SK-N-SH (cell line): ENCODE measurements at regions not wholly inside any gene's neighbourhood (a gene's known extent, or its start where the extent isn't known, plus 50 kb on each side); places are given as distances from the start of the nearest gene placed in this dataset.

Source experiments
- CTCF ChIA-PET: fragments of 300-600, 350-600 bp; formaldehyde crosslinking; extraction: SDS; loops from one replicate; lab custom pipeline; 2021; lab: Yijun Ruan, JAX
- POLR2A ChIA-PET: fragments of 350-600 bp; sonication (Branson Sonifier 250); formaldehyde crosslinking; extraction: SDS; loops from one replicate; lab custom pipeline; 2020; ENCODE audit warnings: antibody characterized with exemption, inconsistent platforms; lab: Yijun Ruan, JAX
- DNase-seq: peaks from one replicate; pipeline ENCODE4 v3.0.0; 2012
- H2AFZ ChIP-seq: fragments of 200-600 bp; sonication (generic); 2 replicates; pipeline ENCODE4 v1.8.1; 2016; ENCODE audit warnings: antibody characterized with exemption, mild to moderate bottlenecking, low read depth
- H3F3A ChIP-seq: fragments of 200-600 bp; sonication (generic); replicated peaks from 2 replicates; pipeline ENCODE3; 2016; ENCODE audit warnings: antibody characterized with exemption, mild to moderate bottlenecking; ENCODE audit not compliant: insufficient read depth
- H3K27ac ChIP-seq, 2 experiments: fragments of 200-500 bp in 1 of 2; fragments of 200-600 bp in 1 of 2; sonication (Bioruptor generic) in 1 of 2; sonication (generic), shearing (Covaris generic) in 1 of 2; 2 replicates each; pipeline versions ENCODE4 v1.5.1 to v1.6.1; 2014 to 2016; ENCODE audit warnings: low read depth in 2 of 2, inconsistent platforms in 1 of 2, low read length in 1 of 2, mild to moderate bottlenecking in 1 of 2, mixed read lengths in 1 of 2
- H3K27me3 ChIP-seq: fragments of 200-600 bp; sonication (generic), shearing (Covaris generic); 2 replicates; pipeline ENCODE4 v1.6.1; 2016; ENCODE audit warnings: mixed run types; ENCODE audit not compliant: insufficient read depth
- H3K36me3 ChIP-seq, 2 experiments: fragments of 200-500 bp in 1 of 2; fragments of 200-600 bp in 1 of 2; sonication (Bioruptor generic) in 1 of 2; sonication (generic) in 1 of 2; replicated peaks in 1 of 2; 2 replicates each; pipeline versions ENCODE3 to v1.5.1; 2014 to 2016; ENCODE audit warnings: low read length in 1 of 2, mild to moderate bottlenecking in 1 of 2; ENCODE audit not compliant: insufficient read depth in 2 of 2, control insufficient read depth in 1 of 2
- H3K4me1 ChIP-seq, 2 experiments: fragments of 200-500 bp in 1 of 2; fragments of 200-600 bp in 1 of 2; sonication (Bioruptor generic) in 1 of 2; sonication (generic), shearing (Covaris generic) in 1 of 2; 2 replicates each; pipeline versions ENCODE4 v1.5.1 to v1.6.1; 2014 to 2016; ENCODE audit warnings: low read depth in 1 of 2, low read length in 1 of 2, mixed run types in 1 of 2; ENCODE audit not compliant: insufficient read depth in 2 of 2, control insufficient read depth in 1 of 2
- H3K4me2 ChIP-seq: fragments of 200-600 bp; sonication (generic), shearing (Covaris generic); 2 replicates; pipeline ENCODE4 v1.6.1; 2017; ENCODE audit warnings: mixed run types
- H3K4me3 ChIP-seq, 2 experiments: fragments of 200-500 bp in 1 of 2; fragments of 200-600 bp in 1 of 2; sonication (Bioruptor generic) in 1 of 2; sonication (generic), shearing (Covaris generic) in 1 of 2; 2 replicates each; pipeline versions ENCODE4 v1.5.1 to v1.8.1; 2014 to 2016; ENCODE audit warnings: low read depth in 2 of 2, inconsistent platforms in 1 of 2, low read length in 1 of 2, mild to moderate bottlenecking in 1 of 2, mixed read lengths in 1 of 2, moderate library complexity in 1 of 2
- H3K79me2 ChIP-seq: fragments of 200-600 bp; sonication (generic); 2 replicates; pipeline ENCODE4 v1.8.1; 2017; ENCODE audit warnings: mild to moderate bottlenecking; ENCODE audit not compliant: insufficient read depth
- H3K9ac ChIP-seq: fragments of 200-600 bp; sonication (generic); 2 replicates; pipeline ENCODE4 v1.6.1; 2017; ENCODE audit warnings: mixed run types
- H3K9me2 ChIP-seq: fragments of 200-600 bp; sonication (generic); 2 replicates; pipeline ENCODE4 v1.6.1; 2017; ENCODE audit warnings: mixed run types
- H3K9me3 ChIP-seq: fragments of 200-600 bp; sonication (generic); 2 replicates; pipeline ENCODE4 v1.6.1; 2017; ENCODE audit warnings: mixed run types, mild to moderate bottlenecking, moderate library complexity
- H4K20me1 ChIP-seq: fragments of 200-600 bp; sonication (generic); 2 replicates; pipeline ENCODE4 v1.6.1; 2017; ENCODE audit warnings: mild to moderate bottlenecking, mixed run types; ENCODE audit not compliant: insufficient read depth
- EP300 ChIP-seq, 2 experiments: IDR thresholded peaks; 2 replicates each; pipeline versions ENCODE4 v1.4.0 to v1.6.1; 2012; ENCODE audit warnings: borderline replicate concordance in 1 of 2, low read depth in 1 of 2, low read length in 1 of 2
- FOXM1 ChIP-seq: IDR thresholded peaks from 2 replicates; pipeline ENCODE4 v1.4.0; 2012; ENCODE audit warnings: low read depth, mild to moderate bottlenecking
- GABPA ChIP-seq: IDR thresholded peaks from 2 replicates; pipeline ENCODE4 v1.4.0; 2012; ENCODE audit warnings: low read depth, mild to moderate bottlenecking
- IRF3 ChIP-seq: fragments of 150-350 bp; IDR thresholded peaks from 2 replicates; pipeline ENCODE4 v1.6.1; 2016; ENCODE audit warnings: mild to moderate bottlenecking, low read depth, low read length
- MEF2A ChIP-seq: IDR thresholded peaks from 2 replicates; pipeline ENCODE4 v1.4.0; 2012; ENCODE audit warnings: low read depth, borderline replicate concordance
- NFIC ChIP-seq: IDR thresholded peaks from 2 replicates; pipeline ENCODE4 v1.4.0; 2012; ENCODE audit warnings: borderline replicate concordance
- POLR2AphosphoS5 ChIP-seq: IDR thresholded peaks from 2 replicates; pipeline ENCODE4 v1.6.1; 2012; ENCODE audit warnings: low read depth, low read length
- REST ChIP-seq: IDR thresholded peaks from 2 replicates; pipeline ENCODE4 v1.6.1; 2012; ENCODE audit warnings: mild to moderate bottlenecking, low read depth, low read length, moderate library complexity
- TAF1 ChIP-seq: IDR thresholded peaks from 2 replicates; pipeline ENCODE4 v1.6.1; 2012; ENCODE audit warnings: low read depth, mild to moderate bottlenecking, low read length, moderate library complexity, borderline replicate concordance
- TCF12 ChIP-seq: IDR thresholded peaks from 2 replicates; pipeline ENCODE4 v1.4.0; 2012
- TEAD4 ChIP-seq: IDR thresholded peaks from 2 replicates; pipeline ENCODE4 v1.4.0; 2012; ENCODE audit warnings: mild to moderate bottlenecking, borderline replicate concordance; ENCODE audit not compliant: insufficient read depth
- YY1 ChIP-seq: IDR thresholded peaks from 2 replicates; pipeline ENCODE4 v1.4.0; 2012; ENCODE audit warnings: low read depth, mild to moderate bottlenecking
- ZBTB33 ChIP-seq: IDR thresholded peaks from 2 replicates; pipeline ENCODE4 v1.4.0; 2012; ENCODE audit warnings: low read depth, borderline replicate concordance
- WGBS: methylation state at CpG from one replicate; pipeline ENCODE4 v1.1.6; 2017; ENCODE audit warnings: low lambda C conversion rate; 5-methylcytosine and 5-hydroxymethylcytosine counted together
- TF ChIP-seq, protein P1 (sequence below): IDR thresholded peaks from 2 replicates; pipeline ENCODE4 v1.4.0; 2012; ENCODE audit warnings: low read depth
- TF ChIP-seq, protein P2 (sequence below): fragments of 150-350 bp; IDR thresholded peaks from 2 replicates; pipeline ENCODE4 v1.6.1; 2017; ENCODE audit warnings: antibody characterized with exemption, low read length, low read depth, borderline replicate concordance
- TF ChIP-seq, protein P3 (sequence below): IDR thresholded peaks from 2 replicates; pipeline ENCODE4; 2012

- Histone ChIP-seq H4K20me1 (no peaks in the 10 kb centered on the region), H3K4me3 (no peak overlapping the region), H3K79me2 (no peaks in the 10 kb centered on the region), H3K36me3 (no peaks in the 10 kb centered on the region), H3K9me2 (no peaks in the 10 kb centered on the region), H3K9ac (no peak overlapping the region), H2AFZ (no peak overlapping the region), H3K4me2 (no peak overlapping the region), H3F3A (no peaks in the 10 kb centered on the region), H3K4me1 (no peaks in the 10 kb centered on the region), H3K27me3 (no peaks in the 10 kb centered on the region; the same call in 1 of the 2 replicates), H3K9me3 (no peaks in the 10 kb centered on the region), H3K27ac (no peak overlapping the region)
- ChIA-PET POLR2A (no interaction called here), CTCF (no interaction called here)
- no peak for DNase-seq
- TF ChIP-seq TEAD4 (no peak), TAF1 (no peak), REST (no peak), NFIC (no peak), IRF3 (no peak)
- TF ChIP-seq, protein P1, sequence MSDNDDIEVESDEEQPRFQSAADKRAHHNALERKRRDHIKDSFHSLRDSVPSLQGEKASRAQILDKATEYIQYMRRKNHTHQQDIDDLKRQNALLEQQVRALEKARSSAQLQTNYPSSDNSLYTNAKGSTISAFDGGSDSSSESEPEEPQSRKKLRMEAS, result no peak
These were observed 135.9 kb downstream of the PAH start for GRCh38 chr12:102781117-102781516.

DNA sequence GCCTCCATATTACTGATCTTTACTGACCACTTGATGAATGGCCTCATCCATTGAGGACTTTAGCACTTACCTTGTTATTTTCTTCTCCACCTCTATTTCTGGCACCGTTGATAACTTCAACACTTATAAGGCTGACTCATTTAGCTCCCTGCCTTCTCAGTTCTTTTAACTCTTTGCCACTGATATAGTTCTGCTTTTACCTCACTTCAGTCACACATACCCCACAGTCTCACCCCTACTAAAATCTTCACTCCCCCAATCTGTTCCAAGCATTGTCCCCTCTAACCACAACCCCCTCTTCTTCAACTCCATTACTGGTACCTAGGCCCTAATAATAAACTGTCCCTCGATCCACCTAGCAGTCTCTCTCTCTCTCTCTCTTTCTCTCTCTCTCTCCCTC lies 141.0 kb downstream of the PAH start:
- DNase-seq, result no peak
- H3K9me3 ChIP-seq, result no peaks in the 10 kb centered on the region
- H3K4me1 ChIP-seq, result no peaks in the 10 kb centered on the region
- no peak overlapping the region for H3K4me2 ChIP-seq
- no peaks in the 10 kb centered on the region for H3K36me3 ChIP-seq
- H4K20me1 ChIP-seq, result no peaks in the 10 kb centered on the region
- ChIA-PET POLR2A (no interaction called here), CTCF (interaction anchor here (0.6 to 1.4 kb wide), 3 partner anchors 15 to 189 kb away, joined by 3 read pairs; no protein-coding TSS in a partner anchor)
- H3K9ac ChIP-seq, result no peak overlapping the region
- TF ChIP-seq, protein P2, sequence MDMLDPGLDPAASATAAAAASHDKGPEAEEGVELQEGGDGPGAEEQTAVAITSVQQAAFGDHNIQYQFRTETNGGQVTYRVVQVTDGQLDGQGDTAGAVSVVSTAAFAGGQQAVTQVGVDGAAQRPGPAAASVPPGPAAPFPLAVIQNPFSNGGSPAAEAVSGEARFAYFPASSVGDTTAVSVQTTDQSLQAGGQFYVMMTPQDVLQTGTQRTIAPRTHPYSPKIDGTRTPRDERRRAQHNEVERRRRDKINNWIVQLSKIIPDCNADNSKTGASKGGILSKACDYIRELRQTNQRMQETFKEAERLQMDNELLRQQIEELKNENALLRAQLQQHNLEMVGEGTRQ, result no peak
- TF ChIP-seq, protein P3, sequence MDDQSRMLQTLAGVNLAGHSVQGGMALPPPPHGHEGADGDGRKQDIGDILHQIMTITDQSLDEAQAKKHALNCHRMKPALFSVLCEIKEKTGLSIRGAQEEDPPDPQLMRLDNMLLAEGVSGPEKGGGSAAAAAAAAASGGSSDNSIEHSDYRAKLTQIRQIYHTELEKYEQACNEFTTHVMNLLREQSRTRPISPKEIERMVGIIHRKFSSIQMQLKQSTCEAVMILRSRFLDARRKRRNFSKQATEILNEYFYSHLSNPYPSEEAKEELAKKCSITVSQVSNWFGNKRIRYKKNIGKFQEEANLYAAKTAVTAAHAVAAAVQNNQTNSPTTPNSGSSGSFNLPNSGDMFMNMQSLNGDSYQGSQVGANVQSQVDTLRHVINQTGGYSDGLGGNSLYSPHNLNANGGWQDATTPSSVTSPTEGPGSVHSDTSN, result no peak
- TF ChIP-seq GABPA (no peak), ZBTB33 (no peak), TCF12 (no peak), YY1 (no peak), FOXM1 (no peak), EP300 (IDR thresholded peaks at IDR 0.05; ENCODE audit: borderline replicate concordance in 1 of 2, low read depth in 1 of 2, low read length in 1 of 2) (no peak), MEF2A (no peak), POLR2AphosphoS5 (no peak)
- TF ChIP-seq, protein P1, result no peak
- no peaks in the 10 kb centered on the region; the same call in 1 of the 2 replicates for H3K27me3 ChIP-seq
- no peaks in the 10 kb centered on the region for H3K9me2 ChIP-seq
- H3K4me3 ChIP-seq, result no peak overlapping the region
- no peak overlapping the region for H2AFZ ChIP-seq
- WGBS, result 1% methylated on average over 2 of the region's 2 CpGs
- no peaks in the 10 kb centered on the region for H3F3A ChIP-seq
- no peaks in the 10 kb centered on the region for H3K79me2 ChIP-seq
- no peak overlapping the region for H3K27ac ChIP-seq
